ENCODE measurements at regions not wholly inside any gene's neighbourhood (a gene's known extent, or its start where the extent isn't known, plus 50 kb on each side); places are given as distances from the start of the nearest gene placed in this dataset.

DNA sequence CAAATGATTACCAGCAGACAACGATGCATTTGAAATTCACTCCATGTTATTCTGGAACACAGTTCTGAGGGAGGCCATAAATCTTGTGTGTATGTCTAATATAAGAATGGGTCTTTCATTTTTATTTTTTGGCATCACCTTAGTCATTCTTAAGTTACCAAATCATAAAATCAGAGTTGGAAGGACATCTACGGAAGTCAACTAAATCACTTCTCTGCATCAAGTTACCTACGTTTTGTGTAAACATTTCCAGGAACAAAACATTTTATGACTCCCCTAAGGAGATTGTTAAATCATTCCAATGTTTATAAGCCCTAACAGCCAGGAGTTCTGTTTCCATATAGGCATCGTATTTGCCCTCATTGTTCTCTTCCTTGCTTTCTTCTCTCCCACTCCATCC, 378.2 kb downstream of the FAM170A start:
- no peak for DNase-seq (ENCODE audit: low spot score)

DNA sequence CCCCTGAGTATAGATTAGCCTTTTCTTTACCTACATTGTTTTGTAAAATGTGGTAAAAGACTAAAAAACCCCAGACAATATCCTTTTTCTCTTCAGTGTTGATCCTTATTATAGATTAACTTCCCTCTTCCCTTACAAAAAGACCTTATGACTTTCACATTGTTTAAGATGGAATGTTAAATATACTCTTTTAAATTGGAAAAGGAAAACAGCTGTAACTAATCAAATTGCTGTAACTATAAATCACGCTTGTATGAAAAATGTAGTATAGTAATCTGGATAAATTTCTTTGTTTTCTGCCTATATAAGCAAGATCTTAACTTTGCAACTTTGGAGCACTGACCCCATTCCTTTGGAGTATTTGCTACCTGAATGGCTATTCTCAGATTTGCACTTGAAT, 383.1 kb downstream of the FAM170A start:
- DNase-seq (ENCODE audit: low spot score) = no peak

DNA sequence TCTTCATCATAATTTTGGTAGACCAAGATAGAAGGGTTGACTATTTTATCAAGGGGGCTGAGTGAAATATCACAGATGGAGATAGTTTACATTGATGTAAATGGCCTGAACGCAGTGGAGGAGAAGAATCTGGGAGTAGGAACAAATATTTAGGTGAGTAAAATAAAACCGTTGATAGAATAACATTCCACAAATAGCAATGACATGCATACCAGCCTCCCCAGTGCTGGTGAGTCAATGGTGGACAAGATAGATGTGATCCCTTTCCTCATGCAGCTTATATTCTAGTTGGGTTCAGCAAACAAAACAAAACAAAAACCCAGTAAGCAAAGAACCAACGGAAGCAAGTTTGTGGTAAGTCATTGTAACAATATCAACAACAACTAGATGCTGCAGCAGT, 385.2 kb downstream of the FAM170A start:
- DNase-seq (ENCODE audit: low spot score) = no peak

DNA sequence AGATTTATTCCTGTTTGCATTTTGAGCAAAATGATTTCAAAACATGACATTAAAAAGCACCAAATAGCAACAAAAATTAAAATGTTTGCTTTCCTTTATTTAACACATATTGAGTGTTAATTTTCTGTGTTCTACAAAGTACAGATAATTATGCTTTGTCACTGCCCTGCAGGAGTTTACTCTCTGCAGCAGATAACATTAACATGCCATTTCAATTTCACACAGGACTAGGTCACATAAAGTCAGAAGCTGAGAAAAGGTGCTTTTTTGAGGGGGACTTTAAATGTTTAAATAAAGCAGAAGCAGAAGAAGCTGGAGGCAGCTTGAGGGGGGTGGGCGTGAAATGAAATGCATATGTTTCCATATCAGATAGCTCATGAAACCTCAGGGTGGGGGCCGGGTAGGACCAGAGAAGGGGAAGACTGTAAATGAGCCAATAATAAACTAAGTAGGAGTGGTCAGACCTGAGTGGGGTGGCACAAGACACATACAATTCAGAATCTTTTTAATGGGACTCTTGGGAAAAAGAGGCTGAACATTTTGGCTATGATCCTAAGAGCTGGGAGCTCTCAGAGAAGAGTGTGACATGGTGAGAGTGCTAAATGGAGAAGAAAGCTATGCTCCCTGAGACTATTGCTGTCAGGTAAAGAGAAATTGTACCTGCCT, 387.5 kb downstream of the FAM170A start:
- no peak for DNase-seq (ENCODE audit: low spot score)

DNA sequence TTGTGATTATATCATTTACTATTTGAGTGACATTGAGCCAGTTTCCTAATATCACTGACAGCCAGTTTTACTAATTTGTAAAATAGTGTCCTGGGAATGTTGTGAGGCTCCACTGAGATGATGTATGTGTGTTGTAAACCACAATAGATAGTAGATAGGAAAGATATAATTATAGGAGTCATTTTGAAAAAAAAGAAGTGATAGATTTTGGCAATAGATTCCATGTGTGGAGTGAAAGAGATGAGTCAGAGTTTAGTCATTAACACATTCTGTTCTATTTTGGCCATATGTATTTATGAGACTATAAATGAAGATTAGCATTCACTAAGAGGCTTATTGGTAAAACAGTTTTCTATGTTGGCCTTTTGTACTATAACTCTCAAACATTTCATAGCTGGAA, 388.2 kb downstream of the FAM170A start:
- no peak for DNase-seq (ENCODE audit: low spot score)

DNA sequence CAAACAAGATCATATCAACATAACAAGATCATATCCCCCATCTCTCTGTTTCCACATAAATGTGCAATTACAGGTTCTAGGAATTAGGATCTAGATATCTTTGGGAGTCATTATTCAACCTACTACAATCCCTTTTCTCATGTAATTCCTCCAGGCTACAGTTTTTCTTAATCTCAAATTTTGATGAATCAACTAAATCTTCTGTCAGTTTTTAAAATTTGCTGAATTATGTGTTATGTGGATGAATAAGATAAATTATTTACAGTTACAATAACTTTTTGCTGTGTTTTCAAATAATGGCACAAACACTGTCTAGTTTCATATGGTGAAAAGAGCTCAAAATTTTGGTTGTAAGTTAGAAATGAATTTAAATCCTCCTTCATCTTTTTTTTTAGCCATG, 405.8 kb downstream of the FAM170A start:
- DNase-seq (ENCODE audit: low spot score) = no peak

DNA sequence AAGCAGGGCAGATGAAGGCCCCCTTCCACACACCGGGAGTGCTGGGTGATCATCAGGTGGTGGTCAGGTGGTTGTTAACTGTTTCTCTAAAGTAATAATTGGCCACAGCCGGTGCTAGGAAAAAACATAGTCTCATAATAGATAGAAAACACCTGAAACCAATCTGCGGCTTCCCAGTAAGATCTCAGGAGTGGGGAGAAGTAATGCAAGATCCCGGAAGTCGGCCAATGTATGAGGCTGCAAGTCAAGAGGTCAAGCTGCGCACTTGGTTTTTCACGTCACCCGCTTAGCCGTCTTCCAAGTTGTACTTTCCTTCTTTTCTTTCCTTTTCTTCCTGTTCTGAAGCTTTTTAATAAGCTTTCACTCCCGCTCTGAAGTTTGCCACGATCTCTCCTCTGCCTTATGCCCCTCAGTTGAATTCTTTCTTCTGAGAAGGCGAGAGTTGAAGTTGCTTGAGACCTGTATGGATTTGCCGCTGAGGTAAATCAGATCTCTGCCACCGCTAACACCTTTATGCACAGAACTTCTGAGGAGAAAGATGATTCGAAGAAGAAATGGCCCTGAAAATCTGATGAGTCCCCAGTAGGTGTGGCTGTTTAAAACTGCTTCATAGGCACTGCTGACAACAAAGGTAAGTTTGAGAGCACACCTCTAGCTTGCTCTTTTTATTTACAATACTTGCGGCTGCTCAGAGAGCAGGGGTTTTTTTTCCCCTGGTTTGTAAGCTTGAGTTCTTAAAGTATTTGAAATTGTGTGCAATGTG, 406.6 kb downstream of the FAM170A start:
- DNase-seq (ENCODE audit: low spot score) = no peak

DNA sequence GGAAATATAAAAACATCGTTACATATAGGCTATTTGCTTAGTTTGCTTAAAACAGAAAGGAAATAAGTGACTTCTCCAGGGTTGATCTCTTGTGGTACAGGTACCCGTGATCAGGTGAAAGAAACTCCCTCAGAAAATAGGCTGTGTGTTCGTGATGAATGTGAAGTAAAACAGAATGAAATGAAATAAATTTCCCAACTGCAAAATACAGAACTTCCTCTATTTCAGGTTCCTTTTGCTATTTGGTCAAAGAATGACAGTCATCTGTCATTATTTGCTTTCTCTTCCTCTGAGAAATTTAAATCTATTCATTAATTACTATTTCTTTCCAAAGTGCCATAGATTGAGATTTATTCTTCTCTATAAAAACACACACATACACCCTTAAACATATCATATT, 408.1 kb downstream of the FAM170A start:
- no peak for DNase-seq (ENCODE audit: low spot score)

DNA sequence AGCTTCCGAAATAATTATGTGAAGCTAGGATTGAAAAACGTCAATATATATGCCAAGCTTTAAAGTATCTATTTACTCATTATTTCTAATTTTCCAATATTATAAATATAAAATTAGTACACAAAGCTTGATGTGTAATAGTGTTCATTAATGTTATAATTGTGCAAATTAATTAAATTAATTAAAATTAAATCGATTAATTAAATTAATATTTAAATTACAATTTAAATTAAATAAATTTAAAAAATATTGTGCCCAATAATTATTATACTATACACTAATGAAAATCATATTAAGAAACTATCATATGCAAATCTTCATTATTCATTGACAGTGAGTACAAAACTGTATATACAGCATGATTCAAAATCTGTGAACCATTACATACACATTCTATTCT, 409.8 kb downstream of the FAM170A start:
- no peak for DNase-seq (ENCODE audit: low spot score)

DNA sequence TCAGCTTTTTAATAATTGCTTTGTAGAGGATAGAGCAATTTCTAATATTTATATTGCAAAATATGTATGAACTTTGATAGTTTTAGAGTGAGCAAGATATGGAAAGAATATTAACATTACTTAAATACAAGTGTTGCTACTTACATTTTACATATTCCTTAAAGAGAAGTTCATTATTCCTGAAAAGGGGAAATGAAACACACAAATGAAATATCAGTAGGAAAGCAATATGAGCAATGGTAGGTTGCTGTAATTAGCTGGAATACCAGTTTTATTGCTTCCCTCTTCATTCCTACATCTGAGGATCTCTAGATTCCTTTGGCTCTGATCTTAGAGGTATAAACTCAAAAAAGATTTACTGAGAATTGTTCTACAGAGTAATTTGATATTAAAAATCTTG, 414.1 kb downstream of the FAM170A start:
- no peak for DNase-seq (ENCODE audit: low spot score)

DNA sequence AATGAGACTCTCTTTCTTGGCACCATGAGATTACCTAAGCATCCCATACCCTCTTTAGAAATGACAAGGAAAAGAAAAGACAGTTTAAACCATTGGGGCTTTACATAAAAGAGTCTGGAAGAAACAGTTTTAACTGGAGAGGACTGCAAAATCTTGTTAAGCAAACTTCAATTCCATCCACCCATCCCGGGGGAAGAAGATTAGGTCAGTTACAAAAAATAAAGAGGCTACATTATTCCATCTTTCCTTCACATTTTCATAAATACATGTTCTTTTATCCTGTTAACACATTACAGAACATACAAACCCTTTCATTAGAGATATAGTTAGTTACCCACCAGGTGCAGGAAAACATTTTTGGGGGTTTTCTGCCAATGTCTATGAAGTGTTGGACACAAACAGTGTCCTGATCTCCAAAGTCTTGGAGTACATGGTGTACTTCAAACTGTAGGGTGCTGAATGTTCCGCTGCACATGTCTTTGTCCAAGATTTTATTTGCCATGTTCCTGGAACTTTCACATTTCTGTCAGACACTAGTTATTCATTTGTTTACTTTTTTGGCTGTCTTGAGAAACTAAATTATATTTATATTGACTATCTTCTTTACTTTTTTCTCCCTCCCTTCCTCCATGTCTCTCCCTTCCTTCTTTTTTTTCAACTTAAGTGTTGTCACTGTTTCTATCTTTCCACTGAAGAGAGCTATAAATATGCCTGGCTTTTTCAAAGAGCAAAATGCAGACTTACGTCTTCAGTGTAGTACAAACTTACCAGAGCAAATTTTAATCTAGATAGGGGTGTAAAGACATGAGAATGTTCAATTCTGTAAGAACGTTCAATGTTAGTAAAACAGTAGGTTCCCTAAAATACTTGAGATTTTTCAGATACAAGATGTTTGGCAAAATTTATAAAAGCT, 410.9 kb upstream of the PRR16 start:
- no peak for DNase-seq (ENCODE audit: low spot score)

DNA sequence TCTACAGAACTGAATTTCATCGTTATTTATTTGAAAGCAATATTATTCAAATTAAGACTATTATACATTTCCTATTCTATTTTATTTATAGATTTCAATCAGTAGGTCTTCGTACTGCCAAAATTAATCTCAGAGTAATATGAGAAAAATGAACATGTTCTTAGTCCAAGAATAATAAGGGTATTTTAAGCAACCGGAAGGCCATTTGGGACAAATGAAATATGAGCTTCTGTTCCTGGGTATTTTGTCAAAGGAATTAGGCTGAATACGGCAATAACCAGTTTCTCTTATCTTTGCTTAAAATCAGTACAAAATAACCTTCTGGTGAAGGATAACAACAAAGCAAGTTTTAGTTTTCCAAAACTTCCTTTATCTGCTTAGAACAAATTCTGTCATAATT, 410.3 kb upstream of the PRR16 start:
- no peak for DNase-seq (ENCODE audit: low spot score)

DNA sequence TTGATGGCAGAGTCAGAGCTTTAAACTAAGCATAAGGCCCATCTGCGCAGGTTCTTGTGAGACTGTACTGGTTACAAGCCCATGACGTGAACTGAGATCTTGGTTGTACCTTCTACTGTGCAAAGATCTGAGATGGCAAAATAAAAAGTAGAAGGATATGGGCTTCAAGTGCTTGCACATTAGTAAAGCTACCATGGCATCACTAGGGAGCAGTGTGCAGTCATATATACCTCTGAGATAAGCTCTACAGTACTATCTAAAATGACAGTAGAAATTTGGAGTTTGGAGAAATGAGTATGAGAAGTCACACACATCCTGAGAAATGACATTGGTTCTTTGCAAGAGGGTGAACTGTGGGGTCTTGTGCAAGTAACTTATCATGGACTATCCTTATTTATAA, 408.2 kb upstream of the PRR16 start:
- DNase-seq (ENCODE audit: low spot score) = peak; percentile 18

DNA sequence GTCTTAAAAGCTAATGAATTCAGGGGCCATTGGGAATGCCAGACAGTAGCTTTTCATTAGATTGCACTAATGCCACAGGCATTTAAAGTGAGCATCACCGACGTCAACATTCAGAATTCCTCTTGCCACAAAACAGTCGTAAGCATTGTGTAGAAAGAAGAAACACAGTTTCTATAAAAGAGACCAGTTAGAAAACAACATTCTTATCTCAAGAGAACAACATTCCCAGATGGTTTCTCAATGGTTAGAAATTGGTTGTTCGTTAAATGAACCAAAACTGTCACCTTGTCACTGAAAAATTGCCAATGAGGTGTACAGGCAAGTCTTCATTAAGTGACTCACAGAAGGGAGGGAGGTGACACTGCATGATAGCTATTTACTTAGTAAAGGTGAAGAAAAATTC, 401.6 kb upstream of the PRR16 start:
- no peak for DNase-seq (ENCODE audit: low spot score)

DNA sequence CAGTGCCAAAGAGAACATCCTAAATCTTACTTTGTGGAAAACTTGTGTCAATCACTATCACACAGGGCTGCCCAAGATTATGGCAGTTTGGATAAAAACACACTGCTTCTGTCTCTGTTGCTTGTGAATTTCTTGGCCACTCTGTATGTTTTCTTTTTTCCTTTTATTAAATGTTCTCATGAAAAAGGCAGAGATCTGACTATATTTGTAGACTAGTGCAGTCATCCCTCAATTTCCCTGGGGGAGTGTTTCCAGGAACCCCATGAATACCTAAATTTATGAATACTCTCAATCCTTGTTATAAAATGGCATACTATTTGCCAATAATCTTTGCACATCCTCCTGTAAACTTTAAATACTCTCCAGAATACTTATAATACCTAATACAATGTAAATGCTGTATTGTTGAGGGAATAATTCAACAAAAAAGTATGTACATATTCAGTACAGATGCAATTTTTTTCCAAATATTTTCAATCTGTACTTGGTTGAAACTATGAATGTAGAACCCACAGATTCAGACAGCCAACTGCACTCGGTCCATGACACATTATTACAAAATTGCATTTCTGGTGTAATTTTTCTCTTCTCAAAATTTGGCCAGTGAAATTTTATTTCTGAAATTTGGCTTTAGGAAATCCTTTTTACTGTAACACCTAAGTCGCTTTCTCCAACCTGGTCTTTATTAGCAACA, 391.9 kb upstream of the PRR16 start:
- no peak for DNase-seq (ENCODE audit: low spot score)

DNA sequence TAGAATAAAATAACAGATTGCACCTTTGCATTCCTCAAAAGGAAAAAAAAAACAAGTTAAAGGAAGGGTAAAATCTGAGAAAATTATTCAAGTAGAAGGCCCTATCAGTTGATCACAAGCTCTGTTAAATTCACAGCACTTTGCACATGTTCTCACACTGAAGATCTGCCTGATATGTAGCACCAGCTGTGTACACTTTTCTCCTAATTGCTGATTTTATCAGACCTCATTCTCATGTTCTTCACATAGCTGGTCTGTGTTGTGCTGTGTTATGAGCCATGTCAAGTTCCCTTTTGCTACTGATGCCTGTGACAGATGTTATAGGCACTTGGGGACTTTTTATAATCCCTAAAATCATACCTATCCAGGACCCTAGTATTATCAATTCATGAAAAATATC, 390.4 kb upstream of the PRR16 start:
- DNase-seq (ENCODE audit: low spot score) = no peak

DNA sequence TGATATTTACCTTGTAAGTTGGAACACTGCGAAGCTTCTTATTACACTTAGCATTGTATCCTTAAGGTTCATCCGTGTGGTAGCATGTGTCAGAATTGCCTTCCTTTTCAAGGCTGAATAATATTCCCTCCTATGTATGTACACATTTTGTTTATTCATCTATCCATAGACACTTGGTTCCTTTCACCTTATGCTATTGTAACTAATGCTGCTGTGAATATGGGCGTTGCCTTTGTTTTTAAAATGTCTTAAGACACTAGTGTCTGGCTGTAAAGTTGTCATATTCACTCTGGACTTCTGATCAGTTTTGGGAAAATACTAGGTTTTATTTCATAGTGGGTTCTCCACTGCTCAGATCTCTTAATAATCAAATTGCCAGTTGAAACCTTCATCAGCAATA, 383.3 kb upstream of the PRR16 start:
- DNase-seq (ENCODE audit: low spot score) = no peak

DNA sequence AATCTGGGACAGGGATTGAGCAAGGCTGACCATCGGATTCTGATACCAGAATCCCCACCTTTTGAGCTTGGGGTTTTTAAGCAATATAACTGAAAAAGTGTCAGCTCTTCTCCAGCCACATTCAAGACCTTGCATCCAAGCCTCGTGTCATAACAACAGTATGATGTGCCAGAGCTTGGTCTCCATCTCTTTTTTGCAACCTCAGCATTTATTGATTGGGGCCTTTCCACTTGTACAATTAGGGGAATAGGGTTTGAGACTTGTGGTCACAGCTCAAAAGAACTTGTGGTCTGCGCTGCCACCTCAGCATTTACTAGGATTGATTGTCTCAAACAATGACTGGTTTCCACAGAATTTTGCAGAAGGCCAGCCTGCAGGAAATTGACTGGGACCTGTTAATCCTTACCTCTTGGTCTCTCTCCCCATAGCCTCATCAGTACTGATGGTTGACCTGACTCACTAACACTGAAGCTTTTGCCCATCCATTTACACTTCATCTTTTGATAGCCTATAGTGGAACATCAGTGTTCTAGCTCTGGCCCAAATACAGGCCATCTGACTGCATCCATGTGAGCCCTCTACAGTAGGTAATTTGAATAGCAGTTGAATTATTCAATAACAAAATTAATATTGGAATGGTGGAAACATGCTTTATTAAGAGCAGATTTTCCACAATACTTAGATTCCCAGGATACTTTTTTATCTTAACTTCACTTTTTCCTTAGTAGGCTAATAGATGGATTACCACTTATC, 381.6 kb upstream of the PRR16 start:
- DNase-seq (ENCODE audit: low spot score) = no peak

DNA sequence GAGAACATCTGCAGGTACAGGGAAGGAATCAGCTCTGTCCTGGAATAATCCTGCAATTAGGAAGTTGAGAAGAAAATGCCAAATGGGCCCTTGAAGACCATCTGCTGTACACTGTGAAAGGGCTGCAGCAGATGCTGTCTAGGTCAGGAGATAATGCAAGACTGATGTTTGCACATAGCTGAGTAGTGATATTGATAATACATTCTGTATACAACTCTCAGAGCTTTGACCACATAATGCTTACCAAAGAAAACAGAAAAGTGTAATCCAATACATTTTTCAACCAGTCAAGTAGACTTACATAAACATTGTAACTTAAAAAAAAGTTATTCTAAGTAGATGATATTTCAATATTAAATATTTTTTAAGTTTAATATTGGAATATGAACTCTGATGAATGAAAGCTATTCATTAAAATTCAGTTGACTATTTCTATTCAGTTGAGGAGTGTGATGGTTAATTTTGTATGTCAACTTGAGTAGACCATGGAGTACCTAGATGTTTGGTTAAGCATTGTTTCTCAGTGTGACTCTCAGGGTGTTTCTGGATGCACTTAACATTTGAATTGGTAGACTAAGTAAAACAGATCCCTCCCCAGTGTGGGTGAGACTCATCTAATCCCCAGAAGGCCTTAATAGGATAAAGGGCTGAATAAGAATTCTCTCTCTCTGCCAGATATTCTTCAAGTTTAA, 380.1 kb upstream of the PRR16 start:
- DNase-seq (ENCODE audit: low spot score) = peak; percentile 30

DNA sequence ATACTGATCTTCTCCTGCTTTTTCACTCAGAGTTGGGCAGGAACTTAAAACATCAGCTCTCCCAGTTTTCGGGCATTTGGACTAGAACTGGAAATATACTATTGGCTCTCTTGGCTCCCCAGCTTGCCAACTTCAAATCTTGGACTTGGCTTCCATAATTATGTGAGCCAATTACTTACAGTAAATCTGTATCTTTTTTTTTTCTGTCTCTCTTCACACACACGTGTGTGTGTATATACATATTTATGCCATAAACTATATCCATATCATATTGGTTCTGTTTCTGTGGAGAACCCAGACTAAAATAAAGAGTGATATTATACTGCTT, 379.6 kb upstream of the PRR16 start:
- DNase-seq (ENCODE audit: low spot score) = no peak

DNA sequence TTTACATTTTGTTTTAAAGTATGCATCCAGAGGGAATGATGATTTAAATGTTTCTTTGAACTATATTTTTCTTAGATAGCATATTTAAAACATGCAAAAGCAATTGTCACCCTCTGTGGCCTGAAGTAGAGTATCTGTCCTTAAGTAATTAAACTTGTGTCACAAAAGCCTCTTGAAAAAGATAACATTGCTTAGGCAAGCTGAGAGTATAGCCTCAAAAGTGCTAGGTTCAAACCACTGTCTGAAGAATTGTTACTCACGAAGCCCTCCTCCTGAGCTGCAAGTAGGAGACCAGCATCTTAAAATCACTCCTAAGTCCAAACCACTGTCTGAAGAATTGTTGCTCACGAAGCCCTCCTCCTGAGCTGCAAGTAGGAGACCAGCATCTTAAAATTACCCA, 378.0 kb upstream of the PRR16 start:
- DNase-seq (ENCODE audit: low spot score) = no peak
